AG04450 (cell line): ENCODE measurements at regions not wholly inside any gene's neighbourhood (a gene's known extent, or its start where the extent isn't known, plus 50 kb on each side); places are given as distances from the start of the nearest gene placed in this dataset.

Experiments
- CTCF ChIA-PET: fragments of 300-600, 350-600 bp; formaldehyde crosslinking; extraction: SDS; loops from one replicate; lab custom pipeline; 2022; ENCODE audit warnings: antibody characterized with exemption, inconsistent platforms; lab: Charles Lee
- POLR2A ChIA-PET: fragments of 350-600 bp; formaldehyde crosslinking; extraction: SDS; loops from one replicate; lab custom pipeline; 2021; ENCODE audit warnings: antibody characterized with exemption, inconsistent platforms; lab: Yijun Ruan, JAX
- DNase-seq: peaks from one replicate; pipeline ENCODE4 v3.0.0-alpha.2; 2011; ENCODE audit warnings: low read depth, low spot score
- H3K27ac ChIP-seq: one replicate; pipeline ENCODE4 v1.5.1; 2012; ENCODE audit warnings: low read depth, low read length, control low read depth
- H3K27me3 ChIP-seq: one replicate; pipeline ENCODE4 v1.6.0; 2012; ENCODE audit warnings: low read length; ENCODE audit not compliant: control insufficient read depth, insufficient read depth
- H3K4me3 ChIP-seq: 2 replicates; pipeline ENCODE4 v1.5.1; 2011; ENCODE audit warnings: mild to moderate bottlenecking, low read depth, low read length, control low read depth
- H3K9me3 ChIP-seq: 2 replicates; pipeline ENCODE4 v1.5.1; 2012; ENCODE audit warnings: low read length; ENCODE audit not compliant: control insufficient read depth, insufficient read depth
- TF ChIP-seq, protein P1 (sequence below): IDR thresholded peaks from 2 replicates; pipeline ENCODE4 v1.5.1; 2011; ENCODE audit warnings: low read depth, low read length, control low read depth, inconsistent platforms

DNA sequence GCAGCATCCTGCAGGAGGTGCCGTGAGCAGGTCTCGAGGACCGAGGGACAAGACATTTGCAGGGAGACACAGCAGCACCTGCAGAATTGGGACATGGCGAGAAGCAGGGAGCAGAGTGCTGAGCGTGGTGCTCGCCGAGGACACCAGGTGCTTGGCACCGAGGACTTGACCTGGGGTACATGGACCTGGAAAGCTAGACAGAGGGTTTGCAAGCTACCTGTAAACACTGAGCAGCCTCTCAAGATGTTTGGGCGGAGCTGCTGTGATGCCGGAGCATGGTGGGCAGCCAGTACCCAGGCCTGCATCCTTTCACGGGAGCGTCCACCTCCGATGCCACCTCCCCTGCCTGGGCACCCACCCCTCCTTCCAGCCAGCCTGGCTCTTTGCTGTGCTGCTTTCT, 773.2 kb downstream of the TBC1D22A start:
- Histone ChIP-seq H3K27me3 (no peaks in the 10 kb centered on the region), H3K9me3 (peaks cover 51% of the 10 kb centered on the region), H3K4me3 (no peak overlapping the region), H3K27ac (no peak overlapping the region)
- no peak for DNase-seq
- TF ChIP-seq, protein P1, sequence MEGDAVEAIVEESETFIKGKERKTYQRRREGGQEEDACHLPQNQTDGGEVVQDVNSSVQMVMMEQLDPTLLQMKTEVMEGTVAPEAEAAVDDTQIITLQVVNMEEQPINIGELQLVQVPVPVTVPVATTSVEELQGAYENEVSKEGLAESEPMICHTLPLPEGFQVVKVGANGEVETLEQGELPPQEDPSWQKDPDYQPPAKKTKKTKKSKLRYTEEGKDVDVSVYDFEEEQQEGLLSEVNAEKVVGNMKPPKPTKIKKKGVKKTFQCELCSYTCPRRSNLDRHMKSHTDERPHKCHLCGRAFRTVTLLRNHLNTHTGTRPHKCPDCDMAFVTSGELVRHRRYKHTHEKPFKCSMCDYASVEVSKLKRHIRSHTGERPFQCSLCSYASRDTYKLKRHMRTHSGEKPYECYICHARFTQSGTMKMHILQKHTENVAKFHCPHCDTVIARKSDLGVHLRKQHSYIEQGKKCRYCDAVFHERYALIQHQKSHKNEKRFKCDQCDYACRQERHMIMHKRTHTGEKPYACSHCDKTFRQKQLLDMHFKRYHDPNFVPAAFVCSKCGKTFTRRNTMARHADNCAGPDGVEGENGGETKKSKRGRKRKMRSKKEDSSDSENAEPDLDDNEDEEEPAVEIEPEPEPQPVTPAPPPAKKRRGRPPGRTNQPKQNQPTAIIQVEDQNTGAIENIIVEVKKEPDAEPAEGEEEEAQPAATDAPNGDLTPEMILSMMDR, result no peak
- CTCF ChIA-PET, result no interaction called here
- POLR2A ChIA-PET, result no interaction called here

DNA sequence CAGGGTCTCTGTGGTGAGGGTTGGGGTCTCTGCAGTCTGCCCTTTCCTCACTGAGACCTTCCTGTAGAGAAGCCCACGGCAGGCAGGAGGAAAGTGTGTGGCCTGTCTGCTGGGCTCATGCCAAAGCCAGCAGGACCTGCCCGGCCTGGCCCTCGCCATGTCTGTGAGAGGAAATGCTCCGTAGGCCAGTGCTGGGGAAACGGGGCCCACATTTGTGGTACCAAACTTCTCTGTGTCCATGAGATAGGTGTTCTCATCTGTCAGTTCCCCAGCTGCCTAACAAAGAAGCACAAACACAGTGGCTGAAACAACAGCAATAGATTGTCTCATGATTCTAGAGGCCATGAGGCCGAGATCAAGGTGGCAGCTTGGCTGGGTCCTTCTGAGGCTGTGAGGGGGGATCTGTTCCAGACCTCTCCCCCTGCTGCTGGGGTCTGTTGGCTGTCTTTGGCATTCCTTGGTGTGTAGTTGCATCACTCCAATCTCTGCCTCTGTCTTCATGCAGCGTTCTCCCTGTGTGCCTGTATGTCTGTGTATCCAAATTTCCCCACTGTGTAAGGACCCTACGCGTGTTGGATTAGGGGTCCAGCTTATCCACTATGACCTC, 772.5 kb downstream of the TBC1D22A start:
- ChIA-PET CTCF (no interaction called here), POLR2A (no interaction called here)
- Histone ChIP-seq H3K27me3 (no peaks in the 10 kb centered on the region), H3K9me3 (peaks cover 45% of the 10 kb centered on the region), H3K4me3 (no peak overlapping the region), H3K27ac (no peak overlapping the region)
- DNase-seq, result no peak
- TF ChIP-seq, protein P1, result no peak

DNA sequence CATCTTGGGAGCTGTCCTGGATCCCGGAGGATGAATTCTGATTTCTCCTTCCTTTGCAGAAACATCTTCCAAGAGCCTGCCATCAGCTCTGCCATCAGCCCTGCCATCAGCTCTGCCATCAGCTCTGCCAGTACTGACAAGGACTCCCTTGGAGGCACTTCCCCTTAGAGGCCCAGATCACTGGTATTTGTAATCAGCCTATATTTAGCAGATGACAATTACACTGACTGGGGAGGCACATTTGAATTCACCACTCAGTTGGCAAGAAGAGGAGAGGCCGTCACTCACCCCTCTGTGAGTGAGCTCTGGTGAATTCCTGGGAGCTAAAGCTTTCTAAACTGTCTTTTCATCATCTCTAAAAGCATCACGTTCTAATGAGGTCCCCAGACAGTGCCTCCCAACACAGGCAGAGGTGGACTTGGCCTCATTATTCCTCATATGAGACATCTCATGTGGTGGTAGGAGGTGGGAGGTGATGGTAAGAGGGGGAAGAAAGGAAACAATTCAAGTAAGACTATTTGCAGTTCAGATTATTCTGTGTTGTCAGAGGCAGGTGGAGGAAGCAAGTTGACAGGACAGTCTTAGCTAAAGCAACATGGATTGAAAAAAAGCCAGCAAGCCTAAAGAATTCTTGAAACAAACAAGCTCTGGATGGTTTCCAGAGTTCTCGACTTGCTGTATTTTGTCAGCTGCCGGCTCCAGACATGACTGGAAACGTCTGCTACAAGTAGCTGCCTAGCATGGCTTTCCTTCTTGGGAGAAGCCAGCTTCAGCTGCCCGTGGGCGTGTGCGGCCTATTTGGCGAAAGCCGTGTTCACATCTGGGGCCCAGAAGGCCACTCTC, 771.7 kb downstream of the TBC1D22A start:
- Histone ChIP-seq H3K27me3 (no peaks in the 10 kb centered on the region), H3K4me3 (no peak overlapping the region), H3K27ac (no peak overlapping the region), H3K9me3 (peaks cover 39% of the 10 kb centered on the region)
- DNase-seq, result no peak
- TF ChIP-seq, protein P1, result no peak
- ChIA-PET POLR2A (no interaction called here), CTCF (no interaction called here)

DNA sequence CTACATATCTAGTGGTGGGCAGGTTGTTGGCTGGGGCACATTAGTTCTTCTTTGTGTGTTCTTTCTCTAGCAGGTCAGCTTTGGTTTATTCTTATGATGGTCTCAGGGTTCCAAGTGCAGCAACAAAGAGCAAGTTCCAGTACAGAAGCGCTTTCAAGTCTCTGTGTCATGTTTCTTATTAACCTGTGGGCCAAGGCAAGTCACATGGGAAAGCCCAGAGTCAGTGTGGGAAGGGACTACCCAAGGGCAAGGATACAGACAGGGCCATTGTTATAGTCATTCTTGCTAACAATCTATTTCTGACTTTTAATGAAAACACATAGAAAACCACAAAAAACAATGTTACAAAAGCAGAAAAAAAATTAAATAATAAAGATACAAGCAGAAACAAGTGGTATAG, 754.6 kb downstream of the TBC1D22A start:
- DNase-seq, result no peak
- Histone ChIP-seq H3K27ac (no peak overlapping the region), H3K4me3 (no peak overlapping the region), H3K27me3 (no peaks in the 10 kb centered on the region), H3K9me3 (peaks cover 6% of the 10 kb centered on the region)
- CTCF ChIA-PET, result no interaction called here
- TF ChIP-seq, protein P1, result no peak
- POLR2A ChIA-PET, result no interaction called here

DNA sequence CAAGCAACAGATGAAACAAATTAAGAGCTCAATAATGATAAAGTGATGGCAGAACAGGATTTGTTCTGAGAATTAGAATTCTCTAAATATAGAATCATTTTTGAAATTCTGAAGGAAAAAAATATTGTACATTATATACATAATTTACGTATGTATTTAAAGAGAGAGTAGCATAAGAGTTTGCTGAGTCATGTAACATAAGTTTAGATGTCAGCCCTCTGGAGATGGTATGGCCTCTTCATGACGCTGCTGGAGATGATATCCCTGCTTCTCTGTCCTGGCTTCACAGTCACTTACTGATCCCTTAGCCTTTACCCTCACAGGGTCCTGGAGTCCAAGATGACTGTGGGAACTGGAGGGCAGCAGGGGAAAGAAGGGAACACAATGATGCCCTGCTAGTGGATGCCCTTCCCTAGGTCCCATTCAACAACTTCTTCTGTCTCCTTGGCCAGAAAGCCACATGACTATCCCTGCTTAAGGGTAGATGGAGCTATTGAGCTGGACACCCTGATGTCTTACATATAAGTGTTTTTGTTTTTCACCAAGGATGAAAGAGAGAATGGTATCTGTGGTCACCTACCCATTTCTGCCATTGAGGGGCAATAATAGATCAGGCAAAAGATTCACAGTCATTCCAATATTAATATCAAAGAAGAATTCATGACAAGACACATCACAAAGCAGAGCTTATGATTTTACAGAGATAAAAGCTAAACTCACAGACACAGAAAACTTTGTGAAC, 753.1 kb downstream of the TBC1D22A start:
- peaks cover 6% of the 10 kb centered on the region for H3K9me3 ChIP-seq
- H3K27ac ChIP-seq, result no peak overlapping the region
- no peak overlapping the region for H3K4me3 ChIP-seq
- H3K27me3 ChIP-seq, result no peaks in the 10 kb centered on the region
- CTCF ChIA-PET, result no interaction called here
- no peak for DNase-seq
- POLR2A ChIA-PET, result no interaction called here
- TF ChIP-seq, protein P1, result no peak
